NCI-H146 treated with DMSO at 0.1 percent for 48 hours (cell line): ENCODE measurements at regions not wholly inside any gene's neighbourhood (a gene's known extent, or its start where the extent isn't known, plus 50 kb on each side); places are given as distances from the start of the nearest gene placed in this dataset.
A peak's percentile ranks its signal among the peaks of the same experiment; 100 is the strongest.

ENCODE experiments used
- DNase-seq: peaks from one replicate; lab custom pipeline; 2025; ENCODE audit not compliant: unreplicated experiment; lab: John Stamatoyannopoulos, UW

GRCh38 chr6:14822012-14822553 is 423.8 kb upstream of the JARID2 start:
- no peak for DNase-seq

GRCh38 chr6:14822679-14823078 is 423.2 kb upstream of the JARID2 start:
- no peak for DNase-seq

GRCh38 chr6:14824060-14824459 is 421.8 kb upstream of the JARID2 start:
- DNase-seq = no peak

GRCh38 chr6:14824484-14825275 is 421.2 kb upstream of the JARID2 start:
- no peak for DNase-seq

GRCh38 chr6:14826456-14826855 is 419.4 kb upstream of the JARID2 start:
- no peak for DNase-seq

GRCh38 chr6:14827354-14827753 is 418.5 kb upstream of the JARID2 start:
- no peak for DNase-seq

- DNase-seq = no peak
Measured at GRCh38 chr6:14828201-14828611, 417.7 kb upstream of the JARID2 start.

- DNase-seq = no peak
Measured at GRCh38 chr6:14831070-14831469, 414.8 kb upstream of the JARID2 start.

- DNase-seq = peak; percentile 16
Measured at GRCh38 chr6:14831937-14832336, 413.9 kb upstream of the JARID2 start.

- DNase-seq = no peak
Measured at GRCh38 chr6:14832427-14832826, 413.4 kb upstream of the JARID2 start.

GRCh38 chr6:14834851-14835530 is 410.9 kb upstream of the JARID2 start:
- DNase-seq = no peak

GRCh38 chr6:14837435-14837834 is 408.4 kb upstream of the JARID2 start:
- DNase-seq = no peak

- no peak for DNase-seq
Measured at GRCh38 chr6:14838133-14838583, 407.7 kb upstream of the JARID2 start.

GRCh38 chr6:14841901-14842421 is 403.9 kb upstream of the JARID2 start:
- DNase-seq = no peak

- DNase-seq = no peak
Measured at GRCh38 chr6:14844411-14844810, 401.5 kb upstream of the JARID2 start.

- no peak for DNase-seq
Measured at GRCh38 chr6:14848019-14848418, 397.9 kb upstream of the JARID2 start.

GRCh38 chr6:14849185-14849584 is 396.7 kb upstream of the JARID2 start:
- DNase-seq = no peak

GRCh38 chr6:14851281-14851680 is 394.6 kb upstream of the JARID2 start:
- no peak for DNase-seq

- DNase-seq = no peak
Measured at GRCh38 chr6:14852375-14852774, 393.5 kb upstream of the JARID2 start.

GRCh38 chr6:14856177-14856576 is 389.7 kb upstream of the JARID2 start:
- DNase-seq = no peak

- DNase-seq = no peak
Measured at GRCh38 chr6:14857001-14857400, 388.9 kb upstream of the JARID2 start.

- DNase-seq = no peak
Measured at GRCh38 chr6:14857501-14857900, 388.4 kb upstream of the JARID2 start.
